ENCODE measurements at regions not wholly inside any gene's neighbourhood (a gene's known extent, or its start where the extent isn't known, plus 50 kb on each side); places are given as distances from the start of the nearest gene placed in this dataset.
"Not testable (repeated sequence)": the region's sequence is repeated elsewhere in the genome, so short reads cannot be mapped to it uniquely, and the experiment has no call there.

GRCh38 chr3:181486141-181486885 is 225.4 kb upstream of the SOX2 start:
- H3K27ac ChIP-seq (ENCODE audit: low read depth in 2 of 2, low read length in 1 of 2) = no peak overlapping the region
- H3K4me2 ChIP-seq = no peak overlapping the region
- ChIA-PET CTCF (interaction anchor here (0.6 to 1.4 kb wide), 2 partner anchors 208 to 214 kb away, joined by 3 to 4 read pairs; no protein-coding TSS in a partner anchor), POLR2A (no interaction called here)
- H3F3A ChIP-seq (replicated peaks; ENCODE audit: insufficient read depth) = no peaks in the 10 kb centered on the region
- H3K4me3 ChIP-seq (ENCODE audit: low read depth in 2 of 2, low read length in 1 of 2) = no peak overlapping the region
- no peaks in the 10 kb centered on the region for H3K36me3 ChIP-seq (replicated peaks in 1 of 2; ENCODE audit: control insufficient read depth in 1 of 2, insufficient read depth in 2 of 2, low read length in 1 of 2)
- WGBS (ENCODE audit: low lambda C conversion rate) = 41% methylated on average over 6 of the region's 7 CpGs
- H3K79me2 ChIP-seq (ENCODE audit: insufficient read depth) = no peaks in the 10 kb centered on the region
- no peak for TF ChIP-seq EP300 (IDR thresholded peaks at IDR 0.05; ENCODE audit: borderline replicate concordance in 1 of 2, low read depth in 1 of 2, low read length in 1 of 2)
- no peaks in the 10 kb centered on the region for H3K9me3 ChIP-seq
- DNase-seq = no peak
- no peaks in the 10 kb centered on the region for H4K20me1 ChIP-seq (ENCODE audit: insufficient read depth)
- no peaks in the 10 kb centered on the region for H3K27me3 ChIP-seq (ENCODE audit: insufficient read depth)
- no peak overlapping the region for H3K9ac ChIP-seq
- no peaks in the 10 kb centered on the region for H3K4me1 ChIP-seq (ENCODE audit: control insufficient read depth in 1 of 2, insufficient read depth in 2 of 2, low read depth in 1 of 2, low read length in 1 of 2)
- H2AFZ ChIP-seq (ENCODE audit: low read depth) = no peak overlapping the region
- H3K9me2 ChIP-seq = no peaks in the 10 kb centered on the region

- CTCF ChIA-PET = interaction anchor here (0.7 kb wide), 1 partner anchor 1414 kb away, joined by 3 read pairs; no protein-coding TSS in a partner anchor
- no peak overlapping the region for H2AFZ ChIP-seq (ENCODE audit: low read depth)
Measured at GRCh38 chr3:181484026-181484425, 227.7 kb upstream of the SOX2 start.

GRCh38 chr3:181475146-181475545 is 236.6 kb upstream of the SOX2 start:
- DNase-seq; POLR2A ChIA-PET; H3K4me3 ChIP-seq (ENCODE audit: low read depth in 2 of 2, low read length in 1 of 2); H3K4me1 ChIP-seq (ENCODE audit: control insufficient read depth in 1 of 2, insufficient read depth in 2 of 2, low read depth in 1 of 2, low read length in 1 of 2); H3F3A ChIP-seq (replicated peaks; ENCODE audit: insufficient read depth); H4K20me1 ChIP-seq (ENCODE audit: insufficient read depth); H3K4me2 ChIP-seq; H3K9me3 ChIP-seq; H2AFZ ChIP-seq (ENCODE audit: low read depth); H3K9me2 ChIP-seq; H3K36me3 ChIP-seq (replicated peaks in 1 of 2; ENCODE audit: control insufficient read depth in 1 of 2, insufficient read depth in 2 of 2, low read length in 1 of 2); CTCF ChIA-PET; H3K27ac ChIP-seq (ENCODE audit: low read depth in 2 of 2, low read length in 1 of 2); H3K27me3 ChIP-seq (ENCODE audit: insufficient read depth); H3K79me2 ChIP-seq (ENCODE audit: insufficient read depth); H3K9ac ChIP-seq: not testable (repeated sequence)
- WGBS (ENCODE audit: low lambda C conversion rate) = 28% methylated on average over 1 of the region's 1 CpG

More at GRCh38 chr3:181484026-181484425, 227.7 kb upstream of the SOX2 start:
- H3F3A ChIP-seq (replicated peaks; ENCODE audit: insufficient read depth) = no peaks in the 10 kb centered on the region
- TF ChIP-seq GATA2 (CRISPR knock-in tag; IDR thresholded peaks at IDR 0.05) (no peak), TEAD4 (IDR thresholded peaks at IDR 0.05; ENCODE audit: borderline replicate concordance, insufficient read depth) (no peak), CHD2 (IDR thresholded peaks at IDR 0.05; ENCODE audit: low read length, partially characterized antibody) (no peak), YY1 (IDR thresholded peaks at IDR 0.05; ENCODE audit: low read depth) (no peak)
- H3K27me3 ChIP-seq (ENCODE audit: insufficient read depth) = no peaks in the 10 kb centered on the region
- no peaks in the 10 kb centered on the region for H3K4me1 ChIP-seq (ENCODE audit: control insufficient read depth in 1 of 2, insufficient read depth in 2 of 2, low read depth in 1 of 2, low read length in 1 of 2)
- no peaks in the 10 kb centered on the region for H4K20me1 ChIP-seq (ENCODE audit: insufficient read depth)
- H3K36me3 ChIP-seq (replicated peaks in 1 of 2; ENCODE audit: control insufficient read depth in 1 of 2, insufficient read depth in 2 of 2, low read length in 1 of 2) = no peaks in the 10 kb centered on the region
- no peaks in the 10 kb centered on the region for H3K9me2 ChIP-seq
- H3K9me3 ChIP-seq = no peaks in the 10 kb centered on the region
- H3K27ac ChIP-seq (ENCODE audit: low read depth in 2 of 2, low read length in 1 of 2) = no peak overlapping the region
- no peak for DNase-seq
- no peaks in the 10 kb centered on the region for H3K79me2 ChIP-seq (ENCODE audit: insufficient read depth)
- POLR2A ChIA-PET = no interaction called here
- no peak overlapping the region for H3K9ac ChIP-seq
- WGBS (ENCODE audit: low lambda C conversion rate) = 84% methylated on average over 1 of the region's 1 CpG
- H3K4me3 ChIP-seq (ENCODE audit: low read depth in 2 of 2, low read length in 1 of 2) = no peak overlapping the region
- H3K4me2 ChIP-seq = no peak overlapping the region

- POLR2A ChIA-PET = no interaction called here
- 83% methylated on average over 1 of the region's 1 CpG for WGBS (ENCODE audit: low lambda C conversion rate)
- no peak for TF ChIP-seq RFX5 (IDR thresholded peaks at IDR 0.05; ENCODE audit: low read length)
- TF ChIP-seq ZBTB33 (IDR thresholded peaks at IDR 0.05; ENCODE audit: borderline replicate concordance, low read depth) = no peak
- TF ChIP-seq ELF1 (IDR thresholded peaks at IDR 0.05) = no peak
- TF ChIP-seq NRF1 (IDR thresholded peaks at IDR 0.05; ENCODE audit: low read depth, low read length) = no peak
- no peak for TF ChIP-seq USF1 (IDR thresholded peaks at IDR 0.05; ENCODE audit: borderline replicate concordance, low read depth)
- no peak for TF ChIP-seq SMC3 (IDR thresholded peaks at IDR 0.05; ENCODE audit: low read depth, low read length)
- no peak for TF ChIP-seq PBX3 (IDR thresholded peaks at IDR 0.05)
- no peak for TF ChIP-seq TEAD4 (IDR thresholded peaks at IDR 0.05; ENCODE audit: borderline replicate concordance, insufficient read depth)
Measured at GRCh38 chr3:181470349-181470748, 241.4 kb upstream of the SOX2 start.

More at GRCh38 chr3:181470349-181470748, 241.4 kb upstream of the SOX2 start:
- Histone ChIP-seq H3K9ac (no peak overlapping the region), H3K9me3 (no peaks in the 10 kb centered on the region), H4K20me1 (ENCODE audit: insufficient read depth) (no peaks in the 10 kb centered on the region), H3K27me3 (ENCODE audit: insufficient read depth) (no peaks in the 10 kb centered on the region), H3K36me3 (replicated peaks in 1 of 2; ENCODE audit: control insufficient read depth in 1 of 2, insufficient read depth in 2 of 2, low read length in 1 of 2) (no peaks in the 10 kb centered on the region), H3K4me1 (ENCODE audit: control insufficient read depth in 1 of 2, insufficient read depth in 2 of 2, low read depth in 1 of 2, low read length in 1 of 2) (no peaks in the 10 kb centered on the region), H3K4me2 (no peak overlapping the region), H2AFZ (ENCODE audit: low read depth) (no peak overlapping the region), H3F3A (replicated peaks; ENCODE audit: insufficient read depth) (no peaks in the 10 kb centered on the region), H3K27ac (ENCODE audit: low read depth in 2 of 2, low read length in 1 of 2) (no peak overlapping the region), H3K79me2 (ENCODE audit: insufficient read depth) (no peaks in the 10 kb centered on the region), H3K9me2 (no peaks in the 10 kb centered on the region), H3K4me3 (ENCODE audit: low read depth in 2 of 2, low read length in 1 of 2) (no peak overlapping the region)
- DNase-seq = no peak
- CTCF ChIA-PET = interaction anchor here (1.1 kb wide), 1 partner anchor 39 kb away, joined by 3 read pairs; no protein-coding TSS in a partner anchor

Measured in SK-N-SH (cell line).